GM10266 (cell line): ENCODE measurements at regions not wholly inside any gene's neighbourhood (a gene's known extent, or its start where the extent isn't known, plus 50 kb on each side); places are given as distances from the start of the nearest gene placed in this dataset.
"Not testable (repeated sequence)": the region's sequence is repeated elsewhere in the genome, so short reads cannot be mapped to it uniquely, and the experiment has no call there.

Experiments used
- DNase-seq: peaks from one replicate; pipeline ENCODE4 v3.0.0; 2012; ENCODE audit errors: extremely low spot score
- CTCF ChIP-seq: IDR thresholded peaks from 2 replicates; pipeline ENCODE4 v1.5.1; 2012; ENCODE audit warnings: mild to moderate bottlenecking, low read depth; ENCODE audit not compliant: control insufficient read depth, insufficient read depth; ENCODE audit errors: missing control alignments

- DNase-seq: no peak
These were observed 124.4 kb upstream of the ADCY2 start for GRCh38 chr5:7271435-7272084.

GRCh38 chr5:7272408-7272965 lies 123.5 kb upstream of the ADCY2 start:
- DNase-seq: no peak
- no peak for TF ChIP-seq CTCF

More at GRCh38 chr5:7271435-7272084, 124.4 kb upstream of the ADCY2 start:
- TF ChIP-seq CTCF: no peak

GRCh38 chr5:7274203-7274602 lies 121.7 kb upstream of the ADCY2 start:
- DNase-seq: no peak
- TF ChIP-seq CTCF: no peak

- DNase-seq: not testable (repeated sequence)
These were observed 106.3 kb upstream of the ADCY2 start for GRCh38 chr5:7289634-7290033.

GRCh38 chr5:7297821-7298220 lies 98.1 kb upstream of the ADCY2 start:
- DNase-seq: not testable (repeated sequence)

GRCh38 chr5:7299731-7300130 lies 96.2 kb upstream of the ADCY2 start:
- not testable (repeated sequence) for DNase-seq

GRCh38 chr5:7305000-7305674 lies 90.8 kb upstream of the ADCY2 start:
- not testable (repeated sequence) for DNase-seq

- not testable (repeated sequence) for DNase-seq
These were observed 89.4 kb upstream of the ADCY2 start for GRCh38 chr5:7306556-7306955.

- not testable (repeated sequence) for DNase-seq
These were observed 88.2 kb upstream of the ADCY2 start for GRCh38 chr5:7307709-7308108.

GRCh38 chr5:7309715-7310114 lies 86.2 kb upstream of the ADCY2 start:
- DNase-seq: not testable (repeated sequence)

GRCh38 chr5:7310656-7311055 lies 85.3 kb upstream of the ADCY2 start:
- not testable (repeated sequence) for DNase-seq

GRCh38 chr5:7315118-7315517 lies 80.8 kb upstream of the ADCY2 start:
- DNase-seq: no peak
- TF ChIP-seq CTCF: no peak
